Omental fat pad (tissue), 3 donors: ENCODE measurements at regions not wholly inside any gene's neighbourhood (a gene's known extent, or its start where the extent isn't known, plus 50 kb on each side); places are given as distances from the start of the nearest gene placed in this dataset.
"Not testable (repeated sequence)": the region's sequence is repeated elsewhere in the genome, so short reads cannot be mapped to it uniquely, and the experiment has no call there.

Experiments used
- ATAC-seq: fragments of 150-250 bp; one replicate; pipeline ENCODE4 v1.9.1; 2016; ENCODE audit warnings: mild to moderate bottlenecking, moderate library complexity; ENCODE audit not compliant: low FRiP score
- DNase-seq: peaks from one replicate; pipeline ENCODE4 v3.0.0-alpha.2; 2019; ENCODE audit warnings: low spot score
- CTCF ChIP-seq, 3 donors: fragments of 450-650 bp; IDR thresholded peaks; one replicate each; pipeline ENCODE4 v1.5.1; 2016 to 2017; ENCODE audit warnings: antibody characterized with exemption in 3 of 3, mild to moderate bottlenecking in 3 of 3, moderate library complexity in 2 of 3

- no peak for DNase-seq
- ATAC-seq, result no peak
- TF ChIP-seq CTCF (IDR thresholded peaks at IDR 0.05), result no peak
Observed at GRCh38 chrX:113260474-113260873, 419.8 kb upstream of the AMOT start.

- DNase-seq, result no peak
- no peak for TF ChIP-seq CTCF (IDR thresholded peaks at IDR 0.05)
- ATAC-seq, result no peak
Observed at GRCh38 chrX:113222305-113222704, 381.7 kb upstream of the AMOT start.

- no peak for ATAC-seq
- no peak for TF ChIP-seq CTCF (IDR thresholded peaks at IDR 0.05)
- DNase-seq, result no peak
Observed at GRCh38 chrX:113212052-113212451, 371.4 kb upstream of the AMOT start.

GRCh38 chrX:113202601-113203000 lies 362.0 kb upstream of the AMOT start:
- DNase-seq, result no peak
- no peak for ATAC-seq
- no peak for TF ChIP-seq CTCF (IDR thresholded peaks at IDR 0.05)

GRCh38 chrX:113195949-113196348 lies 355.3 kb upstream of the AMOT start:
- no peak for DNase-seq
- TF ChIP-seq CTCF (IDR thresholded peaks at IDR 0.05), result no peak
- ATAC-seq, result no peak

GRCh38 chrX:113192418-113192817 lies 351.8 kb upstream of the AMOT start:
- no peak for DNase-seq
- no peak for TF ChIP-seq CTCF (IDR thresholded peaks at IDR 0.05)
- no peak for ATAC-seq

GRCh38 chrX:113157496-113157895 lies 316.9 kb upstream of the AMOT start:
- no peak for TF ChIP-seq CTCF (IDR thresholded peaks at IDR 0.05)
- DNase-seq (no peak), ATAC-seq (no peak)

GRCh38 chrX:113154315-113154714 lies 313.7 kb upstream of the AMOT start:
- not testable (repeated sequence) for DNase-seq, ATAC-seq
